Activated naive CD4-positive, alpha-beta T cell treated with anti-CD3 and anti-CD28 coated beads, Interleukin-2, amount 50 U/mL, for 72 hours (primary cell): ENCODE measurements at regions not wholly inside any gene's neighbourhood (a gene's known extent, or its start where the extent isn't known, plus 50 kb on each side); places are given as distances from the start of the nearest gene placed in this dataset.

Source experiments
- ATAC-seq, 2 donors: fragments of 150-1000 bp; cut with Tn5 transposase; 2 replicates each; pipeline ENCODE4 v1.10.0; 2021; ENCODE audit warnings: mild to moderate bottlenecking in 2 of 2, moderate library complexity in 2 of 2
- DNase-seq, 2 donors: peaks; one replicate each; pipeline ENCODE4 v3.0.0; 2021 to 2022; ENCODE audit warnings: low spot score in 2 of 2
- H3K27ac Mint-ChIP-seq, 2 donors: one replicate each; pipeline ENCODE4 v1.8.0; 2022; ENCODE audit warnings: mild to moderate bottlenecking in 2 of 2, mixed read lengths in 2 of 2
- H3K36me3 Mint-ChIP-seq, 2 donors: one replicate each; pipeline ENCODE4 v1.8.0; 2022; ENCODE audit warnings: mixed read lengths in 2 of 2
- H3K9me3 Mint-ChIP-seq, 2 donors: one replicate each; pipeline ENCODE4 v1.8.0; 2022; ENCODE audit warnings: mixed read lengths in 2 of 2

DNA sequence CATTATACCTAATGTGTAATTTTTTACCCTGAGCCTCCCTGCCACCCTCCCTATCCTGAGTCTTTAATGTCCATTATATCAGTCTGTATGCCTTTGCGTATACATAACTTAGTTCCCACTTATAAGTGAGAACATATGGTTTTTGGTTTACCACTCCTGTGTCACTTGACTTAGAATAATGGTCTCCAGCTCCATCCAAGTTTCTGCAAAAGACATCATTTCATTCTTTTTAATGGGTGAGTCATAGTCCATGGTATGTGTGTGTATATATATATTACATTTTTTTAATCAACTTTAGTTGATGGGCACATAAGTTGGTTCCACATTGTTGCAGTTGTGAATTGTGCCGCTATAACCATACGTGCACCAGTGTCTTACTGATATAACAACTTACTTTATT lies 477.1 kb upstream of the NEGR1 start:
- DNase-seq (no peak), ATAC-seq (no peak)
- Mint-ChIP-seq H3K27ac (no peak overlapping the region), H3K36me3 (no peaks in the 10 kb centered on the region), H3K9me3 (peaks cover 0 to 4% of the 10 kb centered on the region in 2 donors)

DNA sequence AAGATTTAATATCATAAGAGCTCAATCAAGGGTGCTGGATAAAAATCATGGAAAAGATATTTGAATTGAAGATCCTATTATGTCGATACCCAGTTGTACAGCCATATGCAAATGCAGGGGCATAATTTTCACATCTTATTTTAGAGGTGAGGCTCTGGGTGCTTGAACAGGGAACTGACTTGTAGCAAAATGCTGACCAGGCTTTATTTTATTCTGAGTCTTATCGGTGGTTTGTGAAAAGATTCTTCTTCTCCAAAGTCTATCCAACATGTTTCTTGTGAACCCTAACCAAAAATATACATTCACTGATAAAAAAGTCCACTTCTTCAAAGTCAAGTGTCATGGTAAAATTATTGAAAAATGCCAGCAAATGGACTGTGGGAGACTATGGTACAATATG lies 475.5 kb upstream of the NEGR1 start:
- DNase-seq (no peak), ATAC-seq (no peak)
- peaks cover 0 to 4% of the 10 kb centered on the region in 2 donors for H3K9me3 Mint-ChIP-seq
- no peaks in the 10 kb centered on the region for H3K36me3 Mint-ChIP-seq
- no peak overlapping the region for H3K27ac Mint-ChIP-seq

DNA sequence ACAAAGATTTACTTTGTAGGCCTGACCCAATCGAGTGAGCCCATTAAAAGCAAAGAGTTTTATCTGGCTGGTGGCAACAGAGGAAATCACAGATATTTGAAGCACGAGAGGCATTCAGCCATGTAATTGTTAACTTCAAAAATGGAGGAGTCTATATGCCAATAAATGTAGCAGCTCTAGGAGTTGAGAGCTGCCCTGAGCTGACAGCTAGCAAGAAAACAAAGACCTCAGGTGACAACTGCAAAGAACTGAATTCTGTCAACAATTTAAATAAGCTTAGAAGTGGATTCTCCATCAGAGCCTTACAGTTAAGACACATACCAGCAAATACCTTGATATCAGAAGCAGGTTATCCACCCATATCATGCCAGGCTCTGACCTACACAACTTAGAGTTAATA lies 463.1 kb upstream of the NEGR1 start:
- H3K27ac Mint-ChIP-seq = no peak overlapping the region
- H3K36me3 Mint-ChIP-seq = no peaks in the 10 kb centered on the region

DNA sequence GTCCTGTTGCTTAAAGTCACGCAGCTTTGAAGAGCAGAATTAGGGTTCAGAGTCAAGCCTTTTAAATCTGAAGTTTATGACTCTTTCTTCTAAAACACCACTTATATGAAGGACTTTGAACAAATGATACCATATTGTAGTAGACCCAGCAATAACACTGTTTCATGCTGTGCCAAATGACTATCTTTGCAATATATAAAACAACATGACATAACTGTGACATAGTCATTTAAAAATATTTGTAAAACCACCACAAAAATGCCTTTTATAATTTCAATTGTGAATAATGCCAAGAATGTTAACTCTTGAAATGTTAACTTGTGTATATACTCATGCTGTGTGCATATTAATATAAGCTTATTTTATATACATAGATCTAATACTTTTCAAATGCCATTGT lies 452.1 kb upstream of the NEGR1 start:
- Mint-ChIP-seq H3K9me3 (peaks cover 23 to 30% of the 10 kb centered on the region in 2 donors), H3K27ac (no peak overlapping the region), H3K36me3 (peaks cover 0 to 6% of the 10 kb centered on the region in 2 donors)
- no peak for ATAC-seq
- no peak for DNase-seq

More for the DNA sequence above, 463.1 kb upstream of the NEGR1 start:
- no peak for DNase-seq
- peaks cover 4 to 8% of the 10 kb centered on the region in 2 donors for H3K9me3 Mint-ChIP-seq
- no peak for ATAC-seq

DNA sequence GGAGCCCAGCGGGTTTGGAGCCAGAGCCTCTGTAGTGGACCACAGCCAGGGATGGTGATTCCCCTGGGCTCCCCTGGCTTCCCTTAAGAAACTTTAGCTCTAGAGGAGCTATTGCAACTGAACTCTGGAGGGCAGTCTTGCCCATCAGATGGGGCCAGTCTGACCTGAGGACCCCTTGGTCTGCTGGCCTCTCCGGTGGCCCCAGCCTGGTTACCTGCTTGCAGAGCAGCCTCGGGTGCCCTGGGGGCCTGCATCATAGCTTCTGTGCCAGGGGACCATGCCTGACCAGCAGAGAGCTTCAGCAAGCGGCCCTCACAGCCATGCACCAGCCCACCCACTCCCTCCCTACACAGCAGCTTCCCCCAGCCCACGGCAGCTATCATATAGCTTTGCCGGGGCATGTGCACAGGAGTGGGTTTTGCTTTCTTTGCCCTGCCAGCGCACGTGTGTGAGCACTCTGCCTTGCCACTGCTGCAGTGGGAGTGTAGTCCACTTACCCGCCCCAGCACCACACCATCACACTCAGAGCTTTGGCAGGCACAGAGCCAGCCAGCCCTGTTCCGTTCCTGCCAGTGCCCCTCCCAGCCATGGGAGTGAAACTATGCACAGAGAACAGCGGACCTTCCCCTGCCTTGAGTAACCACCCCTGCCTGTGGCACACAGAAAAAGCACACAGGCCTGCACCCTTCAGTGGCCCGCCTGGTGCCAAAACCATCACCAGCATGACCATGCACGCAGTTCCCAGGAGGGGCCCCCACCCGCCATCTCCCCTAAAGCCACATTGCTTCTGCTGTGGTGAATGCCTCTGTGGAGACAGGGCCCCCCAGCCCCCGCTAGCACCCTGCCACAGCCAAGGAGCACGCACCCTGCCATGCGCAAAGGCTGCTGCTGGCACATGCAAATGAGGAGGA lies 442.9 kb upstream of the NEGR1 start:
- no peaks in the 10 kb centered on the region for H3K36me3 Mint-ChIP-seq
- ATAC-seq (no peak), DNase-seq (no peak)
- peaks cover 0 to 15% of the 10 kb centered on the region in 2 donors for H3K9me3 Mint-ChIP-seq
- H3K27ac Mint-ChIP-seq = no peak overlapping the region

DNA sequence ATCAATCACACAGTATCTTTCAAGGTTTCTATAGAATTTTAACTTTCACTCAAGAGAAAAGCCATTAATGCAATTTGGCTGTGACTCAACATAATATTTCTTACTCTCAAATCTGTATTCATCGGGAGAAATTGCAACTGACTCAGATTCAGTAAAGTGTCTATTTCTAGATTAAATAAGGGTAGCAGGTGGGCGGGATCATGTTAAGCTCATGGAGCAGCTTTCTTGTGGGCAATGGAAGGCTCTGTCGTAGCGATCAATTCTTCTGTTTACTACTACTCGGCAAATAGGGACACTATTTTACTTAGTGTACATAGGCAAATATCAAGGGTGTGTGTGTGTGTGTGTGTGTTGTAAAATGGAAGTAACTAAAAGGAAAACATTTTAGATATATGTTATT lies 423.6 kb upstream of the NEGR1 start:
- ATAC-seq (no peak), DNase-seq (no peak)
- H3K36me3 Mint-ChIP-seq = no peaks in the 10 kb centered on the region
- H3K27ac Mint-ChIP-seq = no peak overlapping the region
- H3K9me3 Mint-ChIP-seq = peaks cover 4% of the 10 kb centered on the region in 2 donors

DNA sequence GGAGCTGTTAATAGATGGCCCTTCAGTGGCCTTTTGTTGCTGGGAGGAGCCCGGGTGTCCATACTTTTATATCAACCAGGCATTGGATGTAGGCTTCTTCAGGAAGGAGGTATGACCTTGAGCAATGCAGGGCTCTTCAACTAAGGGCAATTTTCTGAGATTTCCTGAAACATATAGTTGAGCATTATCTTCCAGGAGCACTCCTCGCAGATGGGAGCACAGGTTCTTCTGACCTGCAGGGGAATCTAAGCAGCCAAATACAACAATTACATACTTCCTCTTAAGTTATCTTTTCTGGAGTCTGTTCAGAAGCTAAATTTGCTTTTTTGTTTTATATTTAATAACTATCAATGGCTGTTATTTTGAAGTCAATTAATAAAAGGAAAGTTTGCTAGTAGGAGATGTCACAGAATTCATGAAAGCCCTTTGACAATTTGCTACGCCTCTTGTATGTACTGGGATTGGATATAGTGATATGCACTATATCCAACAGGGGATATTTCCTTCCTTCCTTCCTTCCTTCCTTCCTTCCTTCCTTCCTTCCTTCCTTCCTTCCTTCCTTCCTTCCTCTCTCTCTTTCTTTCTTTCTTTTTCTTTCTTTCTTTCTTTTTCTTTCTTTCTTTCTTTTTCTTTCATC lies 422.6 kb upstream of the NEGR1 start:
- Mint-ChIP-seq H3K9me3 (peaks cover 4% of the 10 kb centered on the region in 2 donors), H3K36me3 (no peaks in the 10 kb centered on the region), H3K27ac (no peak overlapping the region)
- DNase-seq = no peak
- no peak for ATAC-seq

DNA sequence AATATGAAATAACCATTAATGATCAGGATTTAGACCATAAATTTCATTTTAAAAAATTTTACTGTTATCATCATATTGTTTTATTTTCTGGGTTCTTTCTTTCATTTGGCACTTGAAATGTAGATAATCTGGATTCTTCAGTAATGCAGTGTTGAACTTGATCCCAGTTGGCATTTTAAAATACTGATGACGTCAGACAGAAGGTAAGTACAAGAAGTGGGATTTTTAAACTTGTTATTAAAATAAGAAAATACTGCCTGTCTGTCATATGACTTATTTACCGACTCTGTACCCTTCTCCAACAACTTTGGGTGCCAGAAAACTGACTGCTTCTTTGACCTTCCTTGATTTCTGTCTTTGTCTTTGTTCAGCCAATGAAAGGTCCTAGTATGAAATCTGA lies 415.1 kb upstream of the NEGR1 start:
- Mint-ChIP-seq H3K27ac (no peak overlapping the region), H3K9me3 (peaks cover 23 to 31% of the 10 kb centered on the region in 2 donors), H3K36me3 (no peaks in the 10 kb centered on the region)
- ATAC-seq (no peak), DNase-seq (no peak)

DNA sequence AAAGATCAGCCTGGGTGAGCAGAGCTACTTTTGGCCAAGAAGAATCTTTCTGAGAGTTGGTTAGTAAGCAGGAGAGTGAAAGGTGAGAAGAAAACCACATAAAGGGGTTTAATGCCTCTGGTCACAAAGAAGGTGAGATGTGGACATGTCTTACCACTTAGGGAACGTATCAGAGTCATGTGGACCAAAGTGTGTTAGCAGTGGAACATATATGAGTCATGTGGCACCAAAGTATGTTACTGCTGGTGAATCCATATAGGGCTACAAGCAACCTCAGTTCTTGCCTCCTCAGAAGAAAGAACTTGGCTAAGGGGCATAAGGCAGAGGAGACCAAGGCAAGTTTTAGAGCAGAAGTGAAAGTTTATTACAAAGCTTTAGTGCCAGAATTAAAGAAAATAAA lies 411.6 kb upstream of the NEGR1 start:
- H3K9me3 Mint-ChIP-seq = peaks cover 24 to 33% of the 10 kb centered on the region in 2 donors
- no peak for ATAC-seq
- no peaks in the 10 kb centered on the region for H3K36me3 Mint-ChIP-seq
- H3K27ac Mint-ChIP-seq = no peak overlapping the region
- DNase-seq = no peak

DNA sequence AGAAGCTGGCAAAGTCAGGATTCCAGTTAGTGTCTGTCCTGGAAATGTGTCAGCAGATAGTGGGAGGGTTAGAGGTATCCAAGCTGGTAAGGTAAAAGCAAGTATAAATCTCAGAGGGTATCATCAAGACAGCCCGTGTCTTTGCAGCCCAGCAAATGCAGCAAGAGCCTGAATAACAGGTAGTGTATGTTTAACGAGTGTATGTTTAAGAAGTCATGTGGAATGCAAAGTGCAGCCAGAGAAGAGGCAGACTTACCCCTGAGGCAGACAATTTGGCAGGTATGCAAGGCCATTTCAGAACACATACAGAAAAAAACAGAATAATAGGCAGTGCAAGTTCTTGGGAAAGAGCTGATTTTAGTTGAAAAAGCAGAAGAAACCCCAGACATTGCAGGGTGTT lies 411.0 kb upstream of the NEGR1 start:
- DNase-seq = no peak
- no peak overlapping the region for H3K27ac Mint-ChIP-seq
- H3K36me3 Mint-ChIP-seq = no peaks in the 10 kb centered on the region
- peaks cover 27 to 36% of the 10 kb centered on the region in 2 donors for H3K9me3 Mint-ChIP-seq
- no peak for ATAC-seq

DNA sequence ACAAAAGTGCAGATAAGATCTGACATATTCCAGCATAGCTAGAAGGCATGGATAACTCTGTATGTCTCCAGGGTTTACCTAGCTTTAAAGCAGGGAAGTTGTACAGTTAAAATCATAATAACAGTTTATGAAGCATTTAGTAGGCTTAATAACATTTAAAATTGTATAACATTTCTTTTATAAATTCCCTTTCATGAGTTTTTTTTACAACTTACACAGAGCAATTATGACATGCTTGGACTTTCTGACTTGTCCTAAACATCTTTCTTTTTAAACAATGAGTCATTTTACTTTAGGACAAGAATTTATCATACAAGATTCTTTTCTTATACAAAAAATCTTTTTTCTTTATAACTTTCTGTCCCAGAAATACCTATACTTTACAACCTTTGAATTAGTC lies 408.5 kb upstream of the NEGR1 start:
- no peaks in the 10 kb centered on the region for H3K36me3 Mint-ChIP-seq
- H3K9me3 Mint-ChIP-seq = peaks cover 40 to 43% of the 10 kb centered on the region in 2 donors
- DNase-seq = no peak
- no peak overlapping the region for H3K27ac Mint-ChIP-seq
- ATAC-seq = no peak

DNA sequence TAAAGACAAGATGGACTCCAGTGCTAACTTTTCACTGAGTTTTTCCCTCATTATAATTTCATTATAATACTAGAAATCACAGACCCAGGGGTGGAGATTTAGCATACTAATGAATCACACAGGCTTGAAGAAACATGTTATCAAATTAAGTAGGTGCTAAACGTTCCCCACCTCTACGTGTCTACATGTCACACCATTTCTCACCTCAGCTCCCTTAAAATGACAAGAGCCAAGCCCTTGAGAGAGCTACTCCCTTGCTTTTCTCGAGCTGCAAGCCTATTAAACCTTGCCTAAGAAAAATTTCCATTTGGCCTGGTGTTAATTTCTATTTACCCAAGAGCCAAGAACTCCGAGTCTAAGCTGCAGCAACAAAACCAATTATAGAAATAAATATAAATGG lies 396.3 kb upstream of the NEGR1 start:
- no peaks in the 10 kb centered on the region for H3K36me3 Mint-ChIP-seq
- DNase-seq = no peak
- ATAC-seq = no peak
- H3K27ac Mint-ChIP-seq = no peak overlapping the region
- H3K9me3 Mint-ChIP-seq = peaks cover 0 to 10% of the 10 kb centered on the region in 2 donors

DNA sequence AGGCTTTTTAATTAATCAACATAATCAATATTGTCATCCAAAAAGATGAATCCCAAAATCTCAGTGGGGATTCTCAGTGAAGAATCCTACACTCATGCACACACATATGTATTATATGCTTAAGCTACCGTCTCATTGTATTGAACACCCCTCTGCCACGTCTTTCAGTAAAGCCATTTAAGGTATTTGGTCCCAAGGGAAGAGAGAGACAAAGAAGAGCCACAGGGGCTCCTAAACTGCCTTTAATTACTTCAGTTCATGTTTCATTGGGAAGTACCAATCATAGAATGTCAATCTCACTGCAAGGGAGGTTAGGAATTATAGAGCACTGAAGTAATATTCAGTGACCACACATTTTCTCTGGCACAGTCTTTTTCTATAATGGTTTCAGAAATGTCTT lies 388.6 kb upstream of the NEGR1 start:
- peaks cover 9 to 17% of the 10 kb centered on the region in 2 donors for H3K9me3 Mint-ChIP-seq
- no peak for ATAC-seq
- no peaks in the 10 kb centered on the region for H3K36me3 Mint-ChIP-seq
- DNase-seq = no peak
- no peak overlapping the region for H3K27ac Mint-ChIP-seq

DNA sequence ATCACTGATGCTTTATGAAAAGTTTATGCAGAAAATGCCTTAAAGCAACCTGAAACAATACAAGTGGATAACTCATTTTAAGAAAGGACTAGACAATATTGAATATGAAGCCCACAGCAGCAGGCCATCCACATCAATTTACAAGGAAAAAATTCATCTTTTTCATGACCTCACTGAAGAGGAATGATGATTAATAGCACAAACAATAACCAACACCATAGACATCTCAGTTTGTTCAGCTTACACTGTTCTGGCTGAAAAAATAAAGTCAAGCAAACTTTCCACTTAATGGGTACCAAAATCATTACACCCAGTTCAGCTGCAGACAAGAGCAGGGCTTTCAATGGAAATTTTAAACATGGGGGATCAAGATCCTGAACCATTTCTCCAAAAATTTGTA lies 380.6 kb upstream of the NEGR1 start:
- ATAC-seq = no peak

DNA sequence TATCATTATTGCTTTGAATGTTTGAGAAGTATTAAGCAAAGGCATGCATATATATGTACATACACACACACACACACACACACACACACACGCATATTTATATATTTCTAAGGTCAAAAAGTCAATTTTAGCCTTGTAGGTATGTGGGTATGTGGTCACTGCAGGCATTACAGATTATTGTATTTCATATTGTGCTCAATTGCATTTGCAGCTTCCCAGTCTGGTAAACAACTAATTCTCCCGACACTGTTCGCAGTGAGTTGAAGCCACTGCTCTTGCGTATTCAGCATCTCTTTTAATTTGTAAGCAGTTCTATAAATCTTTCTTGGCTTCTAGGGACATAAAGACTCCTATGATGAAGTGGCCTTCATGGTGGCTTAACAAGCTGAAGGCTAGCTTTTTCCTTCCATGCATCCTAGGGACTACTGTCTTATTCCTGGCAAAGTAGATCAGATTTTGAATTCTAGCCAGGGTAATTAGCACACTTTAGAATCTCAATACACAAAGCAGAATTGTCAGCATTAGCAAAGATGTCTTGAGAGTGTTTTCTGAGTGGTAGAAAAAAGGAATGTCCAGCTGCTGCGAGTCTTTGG lies 368.6 kb upstream of the NEGR1 start:
- H3K9me3 Mint-ChIP-seq = no peaks in the 10 kb centered on the region
- H3K36me3 Mint-ChIP-seq = no peaks in the 10 kb centered on the region
- no peak overlapping the region for H3K27ac Mint-ChIP-seq
- ATAC-seq (no peak), DNase-seq (no peak)

More for the DNA sequence above, 380.6 kb upstream of the NEGR1 start:
- no peak overlapping the region for H3K27ac Mint-ChIP-seq
- DNase-seq = no peak
- peaks cover 18 to 22% of the 10 kb centered on the region in 2 donors for H3K9me3 Mint-ChIP-seq
- no peaks in the 10 kb centered on the region for H3K36me3 Mint-ChIP-seq

DNA sequence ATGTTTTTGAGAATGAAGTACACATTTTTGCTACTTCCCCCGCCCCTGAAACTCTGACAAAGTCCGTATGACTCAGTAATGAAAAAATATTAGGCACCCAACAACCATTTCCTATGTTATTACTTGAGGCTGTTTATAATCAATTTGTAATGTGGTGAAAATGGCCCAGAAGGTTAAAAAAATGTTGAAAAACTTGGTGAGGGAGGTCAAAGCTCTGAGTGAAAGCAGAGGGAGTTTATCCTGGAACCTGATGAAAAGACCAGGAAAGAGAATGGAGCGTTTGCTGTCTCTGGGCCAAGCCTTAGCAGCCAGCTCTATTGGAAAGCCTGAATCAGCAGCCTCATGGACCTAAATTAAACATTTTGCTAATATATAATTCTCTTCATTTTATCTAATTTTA lies 367.7 kb upstream of the NEGR1 start:
- Mint-ChIP-seq H3K36me3 (no peaks in the 10 kb centered on the region), H3K9me3 (no peaks in the 10 kb centered on the region), H3K27ac (no peak overlapping the region)
- DNase-seq (no peak), ATAC-seq (no peak)

DNA sequence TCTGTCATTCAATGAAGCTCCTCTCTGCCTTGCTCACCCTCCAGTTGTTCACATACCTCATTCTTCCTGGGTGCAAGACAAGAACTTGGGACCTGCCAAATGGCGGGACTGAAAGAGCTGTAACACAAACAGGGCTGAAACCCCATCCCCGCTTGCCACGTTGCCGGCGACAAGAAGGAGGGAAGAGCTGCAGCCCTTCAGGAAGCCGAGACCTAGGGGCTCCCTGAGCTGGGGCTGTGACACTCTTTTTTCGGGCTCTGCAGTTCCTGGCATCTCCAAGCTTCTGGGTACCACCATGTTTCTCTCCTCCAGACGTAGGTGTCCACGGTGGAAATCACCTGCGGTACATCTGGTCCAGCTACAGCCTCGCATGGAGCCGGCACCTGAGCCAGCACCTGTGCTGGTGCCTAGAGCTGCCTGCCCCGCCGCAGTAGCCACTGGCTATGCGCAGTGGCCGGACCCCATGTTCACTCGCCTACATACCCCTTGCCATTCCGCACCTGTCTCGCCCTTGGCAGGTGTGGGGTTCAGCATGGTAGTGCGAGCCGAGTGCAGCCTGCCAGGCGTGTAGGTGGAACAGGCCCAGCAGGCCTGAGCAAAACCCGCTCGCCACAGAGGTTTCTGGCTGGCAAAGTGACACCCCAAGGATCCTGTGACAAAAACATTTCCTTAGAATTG lies 367.0 kb upstream of the NEGR1 start:
- H3K27ac Mint-ChIP-seq = no peak overlapping the region
- no peaks in the 10 kb centered on the region for H3K36me3 Mint-ChIP-seq
- H3K9me3 Mint-ChIP-seq = peaks cover 3% of the 10 kb centered on the region in 2 donors
- DNase-seq = no peak
- no peak for ATAC-seq
